ENCODE measurements at regions not wholly inside any gene's neighbourhood (a gene's known extent, or its start where the extent isn't known, plus 50 kb on each side); places are given as distances from the start of the nearest gene placed in this dataset.

DNA sequence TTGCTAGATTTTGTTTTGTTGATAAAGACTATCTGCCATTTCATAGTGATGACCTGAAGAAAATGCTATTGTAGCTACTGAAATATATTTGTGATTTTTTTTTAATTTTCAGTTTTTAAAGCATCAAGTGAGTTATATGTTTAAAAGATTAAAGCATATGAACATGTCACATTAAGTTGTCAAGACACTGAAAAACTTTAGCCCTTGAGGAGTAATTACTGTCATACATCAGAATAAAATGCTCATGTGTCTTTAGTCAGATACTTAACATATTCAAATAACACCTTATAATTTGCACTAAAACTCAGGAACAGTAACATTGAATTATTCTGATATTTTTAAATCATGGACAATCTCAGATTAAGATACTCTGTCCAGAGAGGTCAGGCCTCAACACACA is 108.1 kb upstream of the ATXN7L3B start:
- TF ChIP-seq, protein P1, sequence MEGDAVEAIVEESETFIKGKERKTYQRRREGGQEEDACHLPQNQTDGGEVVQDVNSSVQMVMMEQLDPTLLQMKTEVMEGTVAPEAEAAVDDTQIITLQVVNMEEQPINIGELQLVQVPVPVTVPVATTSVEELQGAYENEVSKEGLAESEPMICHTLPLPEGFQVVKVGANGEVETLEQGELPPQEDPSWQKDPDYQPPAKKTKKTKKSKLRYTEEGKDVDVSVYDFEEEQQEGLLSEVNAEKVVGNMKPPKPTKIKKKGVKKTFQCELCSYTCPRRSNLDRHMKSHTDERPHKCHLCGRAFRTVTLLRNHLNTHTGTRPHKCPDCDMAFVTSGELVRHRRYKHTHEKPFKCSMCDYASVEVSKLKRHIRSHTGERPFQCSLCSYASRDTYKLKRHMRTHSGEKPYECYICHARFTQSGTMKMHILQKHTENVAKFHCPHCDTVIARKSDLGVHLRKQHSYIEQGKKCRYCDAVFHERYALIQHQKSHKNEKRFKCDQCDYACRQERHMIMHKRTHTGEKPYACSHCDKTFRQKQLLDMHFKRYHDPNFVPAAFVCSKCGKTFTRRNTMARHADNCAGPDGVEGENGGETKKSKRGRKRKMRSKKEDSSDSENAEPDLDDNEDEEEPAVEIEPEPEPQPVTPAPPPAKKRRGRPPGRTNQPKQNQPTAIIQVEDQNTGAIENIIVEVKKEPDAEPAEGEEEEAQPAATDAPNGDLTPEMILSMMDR (IDR thresholded peaks at IDR 0.05; ENCODE audit: poor library complexity, severe bottlenecking) = no peak
- peak; percentile 74 for TF ChIP-seq EP300 (conservative IDR thresholded peaks at IDR 0.05; ENCODE audit: poor library complexity, severe bottlenecking)
- no peak for TF ChIP-seq SMC3 (conservative IDR thresholded peaks at IDR 0.05; ENCODE audit: poor library complexity)
- TF ChIP-seq, protein P2, sequence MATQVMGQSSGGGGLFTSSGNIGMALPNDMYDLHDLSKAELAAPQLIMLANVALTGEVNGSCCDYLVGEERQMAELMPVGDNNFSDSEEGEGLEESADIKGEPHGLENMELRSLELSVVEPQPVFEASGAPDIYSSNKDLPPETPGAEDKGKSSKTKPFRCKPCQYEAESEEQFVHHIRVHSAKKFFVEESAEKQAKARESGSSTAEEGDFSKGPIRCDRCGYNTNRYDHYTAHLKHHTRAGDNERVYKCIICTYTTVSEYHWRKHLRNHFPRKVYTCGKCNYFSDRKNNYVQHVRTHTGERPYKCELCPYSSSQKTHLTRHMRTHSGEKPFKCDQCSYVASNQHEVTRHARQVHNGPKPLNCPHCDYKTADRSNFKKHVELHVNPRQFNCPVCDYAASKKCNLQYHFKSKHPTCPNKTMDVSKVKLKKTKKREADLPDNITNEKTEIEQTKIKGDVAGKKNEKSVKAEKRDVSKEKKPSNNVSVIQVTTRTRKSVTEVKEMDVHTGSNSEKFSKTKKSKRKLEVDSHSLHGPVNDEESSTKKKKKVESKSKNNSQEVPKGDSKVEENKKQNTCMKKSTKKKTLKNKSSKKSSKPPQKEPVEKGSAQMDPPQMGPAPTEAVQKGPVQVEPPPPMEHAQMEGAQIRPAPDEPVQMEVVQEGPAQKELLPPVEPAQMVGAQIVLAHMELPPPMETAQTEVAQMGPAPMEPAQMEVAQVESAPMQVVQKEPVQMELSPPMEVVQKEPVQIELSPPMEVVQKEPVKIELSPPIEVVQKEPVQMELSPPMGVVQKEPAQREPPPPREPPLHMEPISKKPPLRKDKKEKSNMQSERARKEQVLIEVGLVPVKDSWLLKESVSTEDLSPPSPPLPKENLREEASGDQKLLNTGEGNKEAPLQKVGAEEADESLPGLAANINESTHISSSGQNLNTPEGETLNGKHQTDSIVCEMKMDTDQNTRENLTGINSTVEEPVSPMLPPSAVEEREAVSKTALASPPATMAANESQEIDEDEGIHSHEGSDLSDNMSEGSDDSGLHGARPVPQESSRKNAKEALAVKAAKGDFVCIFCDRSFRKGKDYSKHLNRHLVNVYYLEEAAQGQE (IDR thresholded peaks at IDR 0.05; ENCODE audit: borderline replicate concordance) = no peak
- TF ChIP-seq MXI1 (conservative IDR thresholded peaks at IDR 0.05; ENCODE audit: poor library complexity, severe bottlenecking) = no peak
- TF ChIP-seq TAF1 (IDR thresholded peaks at IDR 0.05; ENCODE audit: low read depth) = no peak
- TF ChIP-seq EZH2 (IDR thresholded peaks at IDR 0.05; ENCODE audit: borderline replicate concordance, insufficient read depth, low read length, poor library complexity, severe bottlenecking) = no peak
- no peak for TF ChIP-seq RAD21 (conservative IDR thresholded peaks at IDR 0.05)
- peak; percentile 66 for TF ChIP-seq POLR2AphosphoS5 (IDR thresholded peaks at IDR 0.05)
- Histone ChIP-seq H3K79me2 (replicated peaks; ENCODE audit: insufficient read depth, low read length) (no peaks in the 10 kb centered on the region), H4K20me1 (ENCODE audit: insufficient read depth) (no peaks in the 10 kb centered on the region), H3K9me3 (ENCODE audit: low read length) (no peaks in the 10 kb centered on the region), H3K4me3 (ENCODE audit: low read length) (no peak overlapping the region), H3K4me2 (ENCODE audit: low read length) (no peak overlapping the region), H3K27ac (ENCODE audit: low read length) (no peak overlapping the region), H3F3A (ENCODE audit: insufficient read depth, low read length, poor library complexity, severe bottlenecking) (no peaks in the 10 kb centered on the region), H3K27me3 (ENCODE audit: insufficient read depth, low read depth, low read length) (no peaks in the 10 kb centered on the region), H2AFZ (ENCODE audit: low read depth, low read length) (no peak overlapping the region), H3K9me2 (ENCODE audit: insufficient read depth, low read length) (no peaks in the 10 kb centered on the region), H3K36me3 (ENCODE audit: insufficient read depth, low read length) (no peaks in the 10 kb centered on the region), H3K9ac (ENCODE audit: low read length) (no peak overlapping the region)

DNA sequence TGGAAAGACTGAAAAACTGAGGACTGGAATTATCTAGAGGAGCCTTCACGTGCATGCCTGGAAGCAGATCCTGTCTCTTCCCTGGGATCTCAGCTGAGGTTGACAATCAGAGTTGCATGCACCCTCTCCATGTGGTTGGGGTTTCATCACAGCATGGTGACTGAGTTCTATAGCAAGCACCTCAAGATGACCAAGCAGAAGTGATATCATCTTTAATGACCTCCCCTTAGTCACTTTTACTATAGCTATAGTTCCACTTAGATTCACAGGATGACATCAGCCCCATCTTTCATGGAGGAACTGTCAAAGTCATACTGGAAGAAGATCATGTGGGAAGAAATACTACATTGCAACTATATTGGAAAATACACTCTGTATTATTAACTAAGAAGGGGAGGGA is 105.8 kb upstream of the ATXN7L3B start:
- no peaks in the 10 kb centered on the region for H3F3A ChIP-seq (ENCODE audit: insufficient read depth, low read length, poor library complexity, severe bottlenecking)
- H3K4me3 ChIP-seq (ENCODE audit: low read length) = no peak overlapping the region
- no peaks in the 10 kb centered on the region for H3K27me3 ChIP-seq (ENCODE audit: insufficient read depth, low read depth, low read length)
- H4K20me1 ChIP-seq (ENCODE audit: insufficient read depth) = no peaks in the 10 kb centered on the region
- H3K4me2 ChIP-seq (ENCODE audit: low read length) = no peak overlapping the region
- H3K9me2 ChIP-seq (ENCODE audit: insufficient read depth, low read length) = no peaks in the 10 kb centered on the region
- H3K9ac ChIP-seq (ENCODE audit: low read length) = no peak overlapping the region
- H3K27ac ChIP-seq (ENCODE audit: low read length) = no peak overlapping the region
- H3K79me2 ChIP-seq (replicated peaks; ENCODE audit: insufficient read depth, low read length) = no peaks in the 10 kb centered on the region
- H3K36me3 ChIP-seq (ENCODE audit: insufficient read depth, low read length) = no peaks in the 10 kb centered on the region
- no peaks in the 10 kb centered on the region for H3K9me3 ChIP-seq (ENCODE audit: low read length)
- no peak for TF ChIP-seq EP300 (conservative IDR thresholded peaks at IDR 0.05; ENCODE audit: poor library complexity, severe bottlenecking)
- no peak for TF ChIP-seq RAD21 (conservative IDR thresholded peaks at IDR 0.05)
- no peak for TF ChIP-seq SMC3 (conservative IDR thresholded peaks at IDR 0.05; ENCODE audit: poor library complexity)
- no peak for TF ChIP-seq MXI1 (conservative IDR thresholded peaks at IDR 0.05; ENCODE audit: poor library complexity, severe bottlenecking)
- TF ChIP-seq, protein P1 (IDR thresholded peaks at IDR 0.05; ENCODE audit: poor library complexity, severe bottlenecking) = no peak
- TF ChIP-seq, protein P2 (IDR thresholded peaks at IDR 0.05; ENCODE audit: borderline replicate concordance) = no peak
- TF ChIP-seq EZH2 (IDR thresholded peaks at IDR 0.05; ENCODE audit: borderline replicate concordance, insufficient read depth, low read length, poor library complexity, severe bottlenecking) = no peak
- TF ChIP-seq TAF1 (IDR thresholded peaks at IDR 0.05; ENCODE audit: low read depth) = no peak
- no peak for TF ChIP-seq POLR2AphosphoS5 (IDR thresholded peaks at IDR 0.05)
- H2AFZ ChIP-seq (ENCODE audit: low read depth, low read length) = no peak overlapping the region

Data from neural cell (in vitro differentiated cells).